ENCODE measurements at regions not wholly inside any gene's neighbourhood (a gene's known extent, or its start where the extent isn't known, plus 50 kb on each side); places are given as distances from the start of the nearest gene placed in this dataset.

DNA sequence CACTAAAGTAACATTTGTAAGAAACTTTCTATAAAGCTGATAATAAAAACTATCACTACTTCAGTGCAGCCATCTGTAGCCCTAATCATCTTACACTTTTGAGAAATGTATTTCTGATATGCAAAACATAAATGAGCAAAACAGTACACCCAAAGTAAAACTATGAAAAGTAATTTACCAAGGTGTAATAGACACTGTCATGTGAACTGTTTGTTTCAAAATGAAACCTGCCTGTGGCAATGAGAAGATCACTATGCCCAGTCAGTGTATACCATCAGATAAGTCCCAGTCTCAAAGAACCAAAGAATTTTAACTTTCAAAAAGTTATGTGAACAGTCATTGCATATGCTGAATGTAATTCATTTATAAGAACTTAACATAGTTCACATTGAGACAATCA lies 398.1 kb downstream of the CDC14C start:
- no peak for DNase-seq (ENCODE audit: extremely low read depth, low read depth)
- TF ChIP-seq, protein P1, sequence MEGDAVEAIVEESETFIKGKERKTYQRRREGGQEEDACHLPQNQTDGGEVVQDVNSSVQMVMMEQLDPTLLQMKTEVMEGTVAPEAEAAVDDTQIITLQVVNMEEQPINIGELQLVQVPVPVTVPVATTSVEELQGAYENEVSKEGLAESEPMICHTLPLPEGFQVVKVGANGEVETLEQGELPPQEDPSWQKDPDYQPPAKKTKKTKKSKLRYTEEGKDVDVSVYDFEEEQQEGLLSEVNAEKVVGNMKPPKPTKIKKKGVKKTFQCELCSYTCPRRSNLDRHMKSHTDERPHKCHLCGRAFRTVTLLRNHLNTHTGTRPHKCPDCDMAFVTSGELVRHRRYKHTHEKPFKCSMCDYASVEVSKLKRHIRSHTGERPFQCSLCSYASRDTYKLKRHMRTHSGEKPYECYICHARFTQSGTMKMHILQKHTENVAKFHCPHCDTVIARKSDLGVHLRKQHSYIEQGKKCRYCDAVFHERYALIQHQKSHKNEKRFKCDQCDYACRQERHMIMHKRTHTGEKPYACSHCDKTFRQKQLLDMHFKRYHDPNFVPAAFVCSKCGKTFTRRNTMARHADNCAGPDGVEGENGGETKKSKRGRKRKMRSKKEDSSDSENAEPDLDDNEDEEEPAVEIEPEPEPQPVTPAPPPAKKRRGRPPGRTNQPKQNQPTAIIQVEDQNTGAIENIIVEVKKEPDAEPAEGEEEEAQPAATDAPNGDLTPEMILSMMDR (IDR thresholded peaks at IDR 0.05; ENCODE audit: low read depth, low read length) = no peak

DNA sequence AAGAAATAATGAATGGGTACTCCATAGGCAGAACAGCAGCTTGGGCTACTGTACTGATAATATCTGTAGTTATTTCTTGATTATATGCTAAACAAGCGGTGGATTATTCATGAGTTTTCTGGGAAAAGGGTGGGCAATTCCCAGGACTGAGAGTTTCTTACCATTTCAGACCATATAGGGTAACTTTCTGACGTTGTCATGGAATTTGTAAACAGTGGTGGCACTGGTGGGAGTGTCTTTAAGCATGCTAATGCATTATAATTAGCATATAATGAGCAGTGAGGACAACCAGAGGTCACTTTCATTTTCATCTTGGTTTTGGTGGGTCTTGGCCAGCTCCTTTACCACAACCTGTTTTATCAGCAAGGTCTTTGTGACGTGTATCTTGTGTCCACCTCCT lies 399.7 kb downstream of the CDC14C start:
- no peak for DNase-seq (ENCODE audit: extremely low read depth, low read depth)
- TF ChIP-seq, protein P1 (IDR thresholded peaks at IDR 0.05; ENCODE audit: low read depth, low read length) = no peak

DNA sequence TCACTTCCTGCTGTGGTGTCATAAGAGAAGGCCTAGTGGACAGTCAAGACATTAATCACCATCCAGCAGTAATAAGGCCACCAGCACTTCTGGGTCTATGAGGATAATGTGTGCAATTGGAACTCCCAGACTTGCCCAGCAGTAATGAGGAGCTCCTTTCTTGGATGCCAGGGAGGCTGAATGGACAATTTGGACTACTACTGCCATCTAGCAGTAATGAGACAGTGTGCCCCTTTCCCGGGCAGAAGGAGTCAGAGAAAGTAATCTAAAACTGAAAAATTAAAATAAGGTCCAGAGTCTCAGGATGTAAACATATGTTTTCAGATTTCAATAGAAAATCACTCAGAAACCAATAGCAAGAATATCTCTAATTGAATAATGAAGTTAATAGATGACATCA lies 400.4 kb downstream of the CDC14C start:
- TF ChIP-seq, protein P1 (IDR thresholded peaks at IDR 0.05; ENCODE audit: low read depth, low read length) = peak; percentile 42
- DNase-seq (ENCODE audit: extremely low read depth, low read depth) = no peak

DNA sequence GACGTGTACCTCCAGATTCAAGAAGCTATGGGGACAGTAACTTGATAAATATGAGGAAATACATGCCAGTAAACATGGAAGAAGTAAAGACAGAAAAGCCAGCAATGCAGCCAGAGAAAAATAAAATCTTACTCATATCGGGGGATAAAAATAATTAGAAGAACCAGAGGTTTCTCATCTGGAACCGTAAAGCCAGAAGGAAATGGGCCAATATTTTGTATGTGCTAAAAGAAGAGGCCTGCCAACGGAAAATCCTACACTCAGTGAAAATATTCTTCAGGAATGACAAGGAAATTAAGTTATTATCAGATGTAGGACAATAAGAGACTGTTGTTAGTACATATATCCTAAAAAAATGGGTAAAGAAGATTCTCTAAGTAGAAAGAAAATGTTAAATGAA lies 401.2 kb downstream of the CDC14C start:
- TF ChIP-seq, protein P1 (IDR thresholded peaks at IDR 0.05; ENCODE audit: low read depth, low read length) = no peak

DNA sequence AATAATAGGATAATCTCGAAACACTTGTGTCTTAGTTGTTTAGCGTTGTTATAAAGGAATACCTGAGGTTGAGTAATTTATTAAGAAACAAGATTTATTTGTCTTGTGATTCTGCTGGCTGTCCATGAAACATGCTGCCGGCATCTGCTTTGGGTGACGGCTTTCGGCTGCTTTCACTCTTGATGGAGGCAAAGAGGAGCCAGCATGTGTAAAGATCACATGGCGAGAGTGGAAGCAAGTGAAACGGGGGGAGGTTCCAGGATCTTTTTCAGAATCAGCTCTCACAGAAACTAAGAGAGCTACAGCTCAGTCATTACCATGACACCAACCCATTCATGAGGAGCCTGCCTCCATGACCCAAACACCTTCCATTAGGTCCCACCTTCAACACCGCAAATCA lies 402.8 kb downstream of the CDC14C start:
- DNase-seq (ENCODE audit: extremely low read depth, low read depth) = no peak
- TF ChIP-seq, protein P1 (IDR thresholded peaks at IDR 0.05; ENCODE audit: low read depth, low read length) = no peak

More for the DNA sequence above, 401.2 kb downstream of the CDC14C start:
- DNase-seq (ENCODE audit: extremely low read depth, low read depth) = no peak

DNA sequence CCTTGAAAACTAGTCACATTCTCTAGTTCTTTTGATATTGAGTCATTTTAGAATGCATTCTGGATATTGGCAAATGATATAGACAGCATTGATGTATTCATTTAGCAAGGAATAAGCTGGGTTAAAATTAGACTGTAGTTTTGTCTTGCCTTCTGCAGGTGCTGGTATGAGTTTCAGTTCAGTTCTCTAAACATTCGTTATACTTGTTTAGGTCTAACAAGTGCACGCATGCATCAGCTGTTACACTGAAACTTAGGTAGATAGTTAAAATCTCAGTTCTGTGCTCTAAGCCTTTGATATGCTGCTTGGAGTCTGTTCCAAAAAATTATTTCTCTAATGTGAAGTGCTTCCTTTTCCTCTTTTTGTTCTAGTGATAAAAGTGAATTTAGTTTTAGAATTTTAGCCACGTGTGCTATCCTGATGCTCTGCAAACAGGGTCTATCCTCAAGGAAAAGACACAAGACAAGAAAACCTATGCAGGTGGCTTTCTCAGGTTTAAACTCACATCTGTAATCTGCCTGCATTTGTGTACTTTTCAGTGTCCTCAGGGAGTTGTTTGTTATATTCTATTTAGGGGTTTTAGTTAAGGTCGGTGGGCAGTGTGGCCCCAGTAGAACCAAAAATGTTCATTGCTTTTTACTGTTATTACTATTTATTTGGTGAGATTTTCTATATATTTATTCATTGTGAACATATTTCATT lies 409.0 kb downstream of the CDC14C start:
- no peak for DNase-seq (ENCODE audit: extremely low read depth, low read depth)
- TF ChIP-seq, protein P1 (IDR thresholded peaks at IDR 0.05; ENCODE audit: low read depth, low read length) = no peak

DNA sequence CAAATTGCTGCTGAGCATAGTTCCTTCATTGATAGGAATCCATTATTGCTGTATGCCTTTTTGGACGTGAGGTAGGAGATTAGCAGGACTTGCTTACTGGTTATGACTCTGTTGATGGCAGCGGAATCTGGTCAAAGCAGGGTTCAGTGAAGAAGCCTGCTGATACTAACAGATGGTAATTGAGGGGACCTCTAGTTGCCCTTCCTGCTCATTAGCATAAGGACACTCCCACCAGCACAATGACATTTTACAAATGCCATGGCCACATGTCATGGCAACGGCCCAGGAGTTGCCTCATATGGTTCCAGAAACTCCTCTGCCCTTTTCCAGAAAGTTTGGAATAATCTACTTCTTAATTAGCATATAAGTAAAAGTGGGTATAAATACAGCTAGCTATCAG lies 417.5 kb downstream of the CDC14C start:
- no peak for DNase-seq (ENCODE audit: extremely low read depth, low read depth)
- TF ChIP-seq, protein P1 (IDR thresholded peaks at IDR 0.05; ENCODE audit: low read depth, low read length) = no peak

Measured in AG09319 (cell line).